ENCODE measurements at regions not wholly inside any gene's neighbourhood (a gene's known extent, or its start where the extent isn't known, plus 50 kb on each side); places are given as distances from the start of the nearest gene placed in this dataset.
A peak's percentile ranks its signal among the peaks of the same experiment; 100 is the strongest.
"Not testable (repeated sequence)": the region's sequence is repeated elsewhere in the genome, so short reads cannot be mapped to it uniquely, and the experiment has no call there.

DNA sequence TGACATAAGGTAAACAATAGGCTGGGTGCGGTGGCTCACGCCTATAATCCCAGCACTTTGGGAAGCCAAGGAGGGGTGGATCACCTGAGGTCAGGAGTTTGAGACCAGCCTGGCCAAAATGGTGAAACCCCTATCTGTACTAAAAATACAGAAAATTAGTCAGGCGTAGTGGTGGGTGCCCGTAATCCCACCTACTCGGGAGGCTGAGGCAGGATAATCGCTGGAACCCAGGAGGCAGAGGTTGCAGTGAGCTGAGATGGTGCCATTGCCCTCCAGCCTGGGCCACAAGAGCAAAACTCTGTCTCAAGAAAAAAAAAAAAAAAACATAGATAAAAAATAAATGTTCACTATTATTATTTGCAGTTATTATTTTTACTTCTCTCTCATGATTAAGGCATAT lies 689.8 kb upstream of the FSHR start:
- DNase-seq; H3K79me2 ChIP-seq (ENCODE audit: control insufficient read depth, insufficient read depth, low read length, poor library complexity); H3K36me3 ChIP-seq (ENCODE audit: control insufficient read depth in 1 of 2, insufficient read depth in 2 of 2, low read length in 2 of 2); H3K4ac ChIP-seq (ENCODE audit: low read depth, low read length); H2BK12ac ChIP-seq (ENCODE audit: low read length); H3K23ac ChIP-seq (ENCODE audit: low read length); H3K9me3 ChIP-seq (ENCODE audit: insufficient read depth, low read depth, low read length); H3K18ac ChIP-seq (ENCODE audit: low read length); H4K91ac ChIP-seq (ENCODE audit: low read depth, low read length); H3K4me3 ChIP-seq (ENCODE audit: low read depth, low read length); H3K27ac ChIP-seq (ENCODE audit: low read depth, low read length); H3K4me2 ChIP-seq (ENCODE audit: low read length); H3K9ac ChIP-seq (ENCODE audit: low read length); H3K4me1 ChIP-seq (ENCODE audit: control insufficient read depth in 1 of 2, insufficient read depth in 2 of 2, low read length in 2 of 2); H4K12ac ChIP-seq (ENCODE audit: low read depth, low read length); H2BK5ac ChIP-seq (ENCODE audit: low read depth, low read length, poor library complexity); H2AFZ ChIP-seq (ENCODE audit: insufficient read depth, low read length, poor library complexity); H3K79me1 ChIP-seq (ENCODE audit: low read length); H2BK120ac ChIP-seq (ENCODE audit: insufficient read depth, low read length, poor library complexity); H2AK5ac ChIP-seq (ENCODE audit: low read length); H4K8ac ChIP-seq (ENCODE audit: low read depth, low read length); H3K27me3 ChIP-seq (ENCODE audit: insufficient read depth, low read length); H3K14ac ChIP-seq (ENCODE audit: low read length): not testable (repeated sequence)
- no CpG with 5 or more reads among the region's 6 CpGs for WGBS (ENCODE audit: extremely low coverage, insufficient coverage, insufficient read length)

DNA sequence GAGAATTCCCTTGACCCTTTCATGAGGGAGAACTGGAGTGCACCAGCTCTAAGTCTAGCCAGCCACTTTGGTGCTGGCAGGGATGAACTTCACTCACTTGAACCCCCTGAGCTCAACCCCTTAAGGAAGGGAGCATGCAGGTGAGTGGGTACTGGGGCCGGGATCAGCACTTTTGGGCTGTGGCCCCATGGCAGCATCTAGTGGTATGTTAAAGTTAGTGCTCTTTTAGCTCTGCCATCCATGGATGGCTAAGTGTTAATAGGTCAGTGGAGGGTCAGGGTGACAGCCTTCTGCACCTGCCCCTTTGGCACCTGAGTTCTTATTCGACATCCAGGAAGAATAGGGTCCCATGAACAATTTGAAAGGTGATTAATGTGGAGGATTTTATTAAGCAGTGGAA lies 689.0 kb upstream of the FSHR start:
- H2BK5ac ChIP-seq (ENCODE audit: low read depth, low read length, poor library complexity), result no peak overlapping the region
- H3K27ac ChIP-seq (ENCODE audit: low read depth, low read length), result no peak overlapping the region
- no peak overlapping the region for H3K23ac ChIP-seq (ENCODE audit: low read length)
- H3K4me2 ChIP-seq (ENCODE audit: low read length), result no peak overlapping the region
- H3K36me3 ChIP-seq (ENCODE audit: control insufficient read depth in 1 of 2, insufficient read depth in 2 of 2, low read length in 2 of 2), result no peaks in the 10 kb centered on the region
- no peak for DNase-seq
- H2BK12ac ChIP-seq (ENCODE audit: low read length), result no peak overlapping the region
- no peak overlapping the region for H3K4ac ChIP-seq (ENCODE audit: low read depth, low read length)
- WGBS (ENCODE audit: extremely low coverage, insufficient coverage, insufficient read length), result no CpG with 5 or more reads among the region's 2 CpGs
- no peak overlapping the region for H4K91ac ChIP-seq (ENCODE audit: low read depth, low read length)
- no peak overlapping the region for H3K4me3 ChIP-seq (ENCODE audit: low read depth, low read length)
- no peak overlapping the region for H4K12ac ChIP-seq (ENCODE audit: low read depth, low read length)
- H3K4me1 ChIP-seq (ENCODE audit: control insufficient read depth in 1 of 2, insufficient read depth in 2 of 2, low read length in 2 of 2), result no peaks in the 10 kb centered on the region
- H2BK120ac ChIP-seq (ENCODE audit: insufficient read depth, low read length, poor library complexity), result no peak overlapping the region
- H2AK5ac ChIP-seq (ENCODE audit: low read length), result no peak overlapping the region
- H4K8ac ChIP-seq (ENCODE audit: low read depth, low read length), result no peak overlapping the region
- H3K9me3 ChIP-seq (ENCODE audit: insufficient read depth, low read depth, low read length), result no peaks in the 10 kb centered on the region
- H3K18ac ChIP-seq (ENCODE audit: low read length), result no peak overlapping the region
- no peak overlapping the region for H3K14ac ChIP-seq (ENCODE audit: low read length)
- H3K9ac ChIP-seq (ENCODE audit: low read length), result no peak overlapping the region
- no peak overlapping the region for H2AFZ ChIP-seq (ENCODE audit: insufficient read depth, low read length, poor library complexity)
- H3K79me1 ChIP-seq (ENCODE audit: low read length), result no peaks in the 10 kb centered on the region
- no peaks in the 10 kb centered on the region for H3K79me2 ChIP-seq (ENCODE audit: control insufficient read depth, insufficient read depth, low read length, poor library complexity)
- no peaks in the 10 kb centered on the region for H3K27me3 ChIP-seq (ENCODE audit: insufficient read depth, low read length)

DNA sequence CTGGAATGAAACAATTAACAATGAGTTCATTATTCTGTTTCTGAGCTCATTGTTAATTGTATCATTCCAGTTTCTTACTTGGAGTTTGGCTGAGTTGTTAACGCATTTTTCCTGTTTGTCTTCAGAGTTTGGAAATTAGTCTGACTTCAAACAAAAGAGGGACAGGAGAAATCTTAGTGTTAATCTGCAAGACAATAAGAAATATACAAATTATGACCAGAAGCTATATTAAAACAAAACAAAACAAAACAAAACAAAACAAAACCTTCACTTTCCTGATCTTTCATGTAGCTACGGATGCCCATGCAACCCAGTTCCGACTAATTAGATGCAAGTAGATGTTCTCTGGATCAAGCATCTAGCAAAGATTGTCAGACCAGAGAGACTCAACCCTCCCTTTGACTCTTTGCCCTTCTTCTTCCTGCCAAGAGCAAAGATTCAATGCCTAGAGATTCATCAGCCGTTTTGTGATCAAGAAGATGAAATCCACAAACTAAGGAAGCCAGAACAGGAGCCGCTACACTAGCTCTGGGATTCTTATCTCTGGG lies 686.2 kb upstream of the FSHR start:
- no peak overlapping the region for H3K4me3 ChIP-seq (ENCODE audit: low read depth, low read length)
- H3K14ac ChIP-seq (ENCODE audit: low read length), result no peak overlapping the region
- no peaks in the 10 kb centered on the region for H3K4me1 ChIP-seq (ENCODE audit: control insufficient read depth in 1 of 2, insufficient read depth in 2 of 2, low read length in 2 of 2)
- no peaks in the 10 kb centered on the region for H3K9me3 ChIP-seq (ENCODE audit: insufficient read depth, low read depth, low read length)
- no peak overlapping the region for H4K12ac ChIP-seq (ENCODE audit: low read depth, low read length)
- no peak overlapping the region for H2BK12ac ChIP-seq (ENCODE audit: low read length)
- no peaks in the 10 kb centered on the region for H3K27me3 ChIP-seq (ENCODE audit: insufficient read depth, low read length)
- no peak overlapping the region for H4K8ac ChIP-seq (ENCODE audit: low read depth, low read length)
- no peak for DNase-seq
- H3K18ac ChIP-seq (ENCODE audit: low read length), result no peak overlapping the region
- no peak overlapping the region for H3K9ac ChIP-seq (ENCODE audit: low read length)
- no CpG with 5 or more reads among the region's 5 CpGs for WGBS (ENCODE audit: extremely low coverage, insufficient coverage, insufficient read length)
- no peak overlapping the region for H2AK5ac ChIP-seq (ENCODE audit: low read length)
- H3K4ac ChIP-seq (ENCODE audit: low read depth, low read length), result no peak overlapping the region
- no peak overlapping the region for H4K91ac ChIP-seq (ENCODE audit: low read depth, low read length)
- no peaks in the 10 kb centered on the region for H3K36me3 ChIP-seq (ENCODE audit: control insufficient read depth in 1 of 2, insufficient read depth in 2 of 2, low read length in 2 of 2)
- no peaks in the 10 kb centered on the region for H3K79me2 ChIP-seq (ENCODE audit: control insufficient read depth, insufficient read depth, low read length, poor library complexity)
- H2AFZ ChIP-seq (ENCODE audit: insufficient read depth, low read length, poor library complexity), result no peak overlapping the region
- no peak overlapping the region for H3K23ac ChIP-seq (ENCODE audit: low read length)
- H3K27ac ChIP-seq (ENCODE audit: low read depth, low read length), result no peak overlapping the region
- no peaks in the 10 kb centered on the region for H3K79me1 ChIP-seq (ENCODE audit: low read length)
- no peak overlapping the region for H2BK5ac ChIP-seq (ENCODE audit: low read depth, low read length, poor library complexity)
- H2BK120ac ChIP-seq (ENCODE audit: insufficient read depth, low read length, poor library complexity), result no peak overlapping the region
- no peak overlapping the region for H3K4me2 ChIP-seq (ENCODE audit: low read length)

DNA sequence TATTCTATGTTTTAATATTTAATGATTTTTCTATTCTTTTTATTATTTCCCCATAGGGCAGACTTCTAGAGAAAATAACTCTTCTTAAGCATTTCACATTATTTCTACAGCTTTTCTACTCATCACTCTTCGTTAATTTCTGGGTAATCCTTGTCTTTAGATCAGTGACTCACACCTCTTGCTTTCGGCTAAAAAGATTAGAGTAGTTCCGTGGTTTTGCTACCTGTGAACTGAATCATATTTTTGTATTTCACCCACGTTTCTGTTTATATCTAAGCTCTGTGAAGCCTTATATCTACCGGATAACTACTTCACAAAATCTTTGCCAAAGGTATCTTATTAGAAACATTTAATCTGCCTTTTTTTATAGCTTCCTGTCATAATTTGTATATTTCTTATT lies 685.5 kb upstream of the FSHR start:
- peak in 1 of 2 donors; percentile 31 for DNase-seq
- H3K79me1 ChIP-seq (ENCODE audit: low read length), result no peaks in the 10 kb centered on the region
- H3K4me1 ChIP-seq (ENCODE audit: control insufficient read depth in 1 of 2, insufficient read depth in 2 of 2, low read length in 2 of 2), result no peaks in the 10 kb centered on the region

More for the DNA sequence above, 685.5 kb upstream of the FSHR start:
- Histone ChIP-seq H3K14ac (ENCODE audit: low read length) (no peak overlapping the region), H2BK12ac (ENCODE audit: low read length) (no peak overlapping the region), H3K27me3 (ENCODE audit: insufficient read depth, low read length) (no peaks in the 10 kb centered on the region), H2BK5ac (ENCODE audit: low read depth, low read length, poor library complexity) (no peak overlapping the region), H2BK120ac (ENCODE audit: insufficient read depth, low read length, poor library complexity) (no peak overlapping the region), H3K4me2 (ENCODE audit: low read length) (no peak overlapping the region), H2AFZ (ENCODE audit: insufficient read depth, low read length, poor library complexity) (no peak overlapping the region), H4K12ac (ENCODE audit: low read depth, low read length) (no peak overlapping the region), H4K8ac (ENCODE audit: low read depth, low read length) (no peak overlapping the region), H4K91ac (ENCODE audit: low read depth, low read length) (no peak overlapping the region), H3K36me3 (ENCODE audit: control insufficient read depth in 1 of 2, insufficient read depth in 2 of 2, low read length in 2 of 2) (no peaks in the 10 kb centered on the region), H3K18ac (ENCODE audit: low read length) (no peak overlapping the region), H3K27ac (ENCODE audit: low read depth, low read length) (no peak overlapping the region), H3K9me3 (ENCODE audit: insufficient read depth, low read depth, low read length) (no peaks in the 10 kb centered on the region), H3K79me2 (ENCODE audit: control insufficient read depth, insufficient read depth, low read length, poor library complexity) (no peaks in the 10 kb centered on the region), H2AK5ac (ENCODE audit: low read length) (no peak overlapping the region), H3K9ac (ENCODE audit: low read length) (no peak overlapping the region), H3K23ac (ENCODE audit: low read length) (no peak overlapping the region), H3K4me3 (ENCODE audit: low read depth, low read length) (no peak overlapping the region), H3K4ac (ENCODE audit: low read depth, low read length) (no peak overlapping the region)
- WGBS (ENCODE audit: extremely low coverage, insufficient coverage, insufficient read length), result no CpG with 5 or more reads among the region's 5 CpGs

Measured in trophoblast cell (in vitro differentiated cells and primary cell).